SK-N-SH (cell line): ENCODE measurements at regions not wholly inside any gene's neighbourhood (a gene's known extent, or its start where the extent isn't known, plus 50 kb on each side); places are given as distances from the start of the nearest gene placed in this dataset.
"Not testable (repeated sequence)": the region's sequence is repeated elsewhere in the genome, so short reads cannot be mapped to it uniquely, and the experiment has no call there.

Experiments used
- CTCF ChIA-PET: fragments of 300-600, 350-600 bp; formaldehyde crosslinking; extraction: SDS; loops from one replicate; lab custom pipeline; 2021; lab: Yijun Ruan, JAX
- POLR2A ChIA-PET: fragments of 350-600 bp; sonication (Branson Sonifier 250); formaldehyde crosslinking; extraction: SDS; loops from one replicate; lab custom pipeline; 2020; ENCODE audit warnings: antibody characterized with exemption, inconsistent platforms; lab: Yijun Ruan, JAX
- DNase-seq: peaks from one replicate; pipeline ENCODE4 v3.0.0; 2012
- H2AFZ ChIP-seq: fragments of 200-600 bp; sonication (generic); 2 replicates; pipeline ENCODE4 v1.8.1; 2016; ENCODE audit warnings: antibody characterized with exemption, mild to moderate bottlenecking, low read depth
- H3F3A ChIP-seq: fragments of 200-600 bp; sonication (generic); replicated peaks from 2 replicates; pipeline ENCODE3; 2016; ENCODE audit warnings: antibody characterized with exemption, mild to moderate bottlenecking; ENCODE audit not compliant: insufficient read depth
- H3K27ac ChIP-seq, 2 experiments: fragments of 200-500 bp in 1 of 2; fragments of 200-600 bp in 1 of 2; sonication (Bioruptor generic) in 1 of 2; sonication (generic), shearing (Covaris generic) in 1 of 2; 2 replicates each; pipeline versions ENCODE4 v1.5.1 to v1.6.1; 2014 to 2016; ENCODE audit warnings: low read depth in 2 of 2, inconsistent platforms in 1 of 2, low read length in 1 of 2, mild to moderate bottlenecking in 1 of 2, mixed read lengths in 1 of 2
- H3K27me3 ChIP-seq: fragments of 200-600 bp; sonication (generic), shearing (Covaris generic); 2 replicates; pipeline ENCODE4 v1.6.1; 2016; ENCODE audit warnings: mixed run types; ENCODE audit not compliant: insufficient read depth
- H3K36me3 ChIP-seq, 2 experiments: fragments of 200-500 bp in 1 of 2; fragments of 200-600 bp in 1 of 2; sonication (Bioruptor generic) in 1 of 2; sonication (generic) in 1 of 2; replicated peaks in 1 of 2; 2 replicates each; pipeline versions ENCODE3 to v1.5.1; 2014 to 2016; ENCODE audit warnings: low read length in 1 of 2, mild to moderate bottlenecking in 1 of 2; ENCODE audit not compliant: insufficient read depth in 2 of 2, control insufficient read depth in 1 of 2
- H3K4me1 ChIP-seq, 2 experiments: fragments of 200-500 bp in 1 of 2; fragments of 200-600 bp in 1 of 2; sonication (Bioruptor generic) in 1 of 2; sonication (generic), shearing (Covaris generic) in 1 of 2; 2 replicates each; pipeline versions ENCODE4 v1.5.1 to v1.6.1; 2014 to 2016; ENCODE audit warnings: low read depth in 1 of 2, low read length in 1 of 2, mixed run types in 1 of 2; ENCODE audit not compliant: insufficient read depth in 2 of 2, control insufficient read depth in 1 of 2
- H3K4me2 ChIP-seq: fragments of 200-600 bp; sonication (generic), shearing (Covaris generic); 2 replicates; pipeline ENCODE4 v1.6.1; 2017; ENCODE audit warnings: mixed run types
- H3K4me3 ChIP-seq, 2 experiments: fragments of 200-500 bp in 1 of 2; fragments of 200-600 bp in 1 of 2; sonication (Bioruptor generic) in 1 of 2; sonication (generic), shearing (Covaris generic) in 1 of 2; 2 replicates each; pipeline versions ENCODE4 v1.5.1 to v1.8.1; 2014 to 2016; ENCODE audit warnings: low read depth in 2 of 2, inconsistent platforms in 1 of 2, low read length in 1 of 2, mild to moderate bottlenecking in 1 of 2, mixed read lengths in 1 of 2, moderate library complexity in 1 of 2
- H3K79me2 ChIP-seq: fragments of 200-600 bp; sonication (generic); 2 replicates; pipeline ENCODE4 v1.8.1; 2017; ENCODE audit warnings: mild to moderate bottlenecking; ENCODE audit not compliant: insufficient read depth
- H3K9ac ChIP-seq: fragments of 200-600 bp; sonication (generic); 2 replicates; pipeline ENCODE4 v1.6.1; 2017; ENCODE audit warnings: mixed run types
- H3K9me2 ChIP-seq: fragments of 200-600 bp; sonication (generic); 2 replicates; pipeline ENCODE4 v1.6.1; 2017; ENCODE audit warnings: mixed run types
- H3K9me3 ChIP-seq: fragments of 200-600 bp; sonication (generic); 2 replicates; pipeline ENCODE4 v1.6.1; 2017; ENCODE audit warnings: mixed run types, mild to moderate bottlenecking, moderate library complexity
- H4K20me1 ChIP-seq: fragments of 200-600 bp; sonication (generic); 2 replicates; pipeline ENCODE4 v1.6.1; 2017; ENCODE audit warnings: mild to moderate bottlenecking, mixed run types; ENCODE audit not compliant: insufficient read depth
- EZH2phosphoT487 ChIP-seq: fragments of 200-600 bp; sonication (generic); IDR thresholded peaks from 2 replicates; pipeline ENCODE4 v1.6.1; 2017; ENCODE audit warnings: low read depth, mixed run types, mild to moderate bottlenecking, antibody characterized with exemption, moderate library complexity, borderline replicate concordance
- GABPA ChIP-seq: IDR thresholded peaks from 2 replicates; pipeline ENCODE4 v1.4.0; 2012; ENCODE audit warnings: low read depth, mild to moderate bottlenecking
- RAD21 ChIP-seq: IDR thresholded peaks from 2 replicates; pipeline ENCODE4 v1.6.1; 2012; ENCODE audit warnings: mild to moderate bottlenecking, low read length
- RCOR1 ChIP-seq: fragments of 150-350 bp; IDR thresholded peaks from 2 replicates; pipeline ENCODE4 v1.6.1; 2017; ENCODE audit warnings: antibody characterized with exemption, low read length
- REST ChIP-seq: IDR thresholded peaks from 2 replicates; pipeline ENCODE4 v1.6.1; 2012; ENCODE audit warnings: mild to moderate bottlenecking, low read depth, low read length, moderate library complexity
- RFX5 ChIP-seq: IDR thresholded peaks from 2 replicates; pipeline ENCODE4 v1.6.1; 2012; ENCODE audit warnings: mild to moderate bottlenecking, improper control_type of control experiment, low read length
- RXRA ChIP-seq: IDR thresholded peaks from 2 replicates; pipeline ENCODE4 v1.4.0; 2012; ENCODE audit warnings: low read depth, mild to moderate bottlenecking, borderline replicate concordance
- SIN3A ChIP-seq: IDR thresholded peaks from 2 replicates; pipeline ENCODE4 v1.6.1; 2012; ENCODE audit warnings: low read depth, mild to moderate bottlenecking, low read length, moderate library complexity, borderline replicate concordance
- SMC3 ChIP-seq: IDR thresholded peaks from 2 replicates; pipeline ENCODE4 v1.6.1; 2012; ENCODE audit warnings: low read depth, low read length, improper control_type of control experiment
- WGBS: methylation state at CpG from one replicate; pipeline ENCODE4 v1.1.6; 2017; ENCODE audit warnings: low lambda C conversion rate; 5-methylcytosine and 5-hydroxymethylcytosine counted together
- TF ChIP-seq, protein P1 (sequence below): IDR thresholded peaks from 2 replicates; pipeline ENCODE4 v1.4.0; 2012; ENCODE audit warnings: low read depth
- TF ChIP-seq, protein P2 (sequence below): IDR thresholded peaks from 2 replicates; pipeline ENCODE4 v1.4.0; 2012; ENCODE audit warnings: low read depth, borderline replicate concordance
- TF ChIP-seq, protein P3 (sequence below): IDR thresholded peaks from 2 replicates; pipeline ENCODE4; 2012

DNA sequence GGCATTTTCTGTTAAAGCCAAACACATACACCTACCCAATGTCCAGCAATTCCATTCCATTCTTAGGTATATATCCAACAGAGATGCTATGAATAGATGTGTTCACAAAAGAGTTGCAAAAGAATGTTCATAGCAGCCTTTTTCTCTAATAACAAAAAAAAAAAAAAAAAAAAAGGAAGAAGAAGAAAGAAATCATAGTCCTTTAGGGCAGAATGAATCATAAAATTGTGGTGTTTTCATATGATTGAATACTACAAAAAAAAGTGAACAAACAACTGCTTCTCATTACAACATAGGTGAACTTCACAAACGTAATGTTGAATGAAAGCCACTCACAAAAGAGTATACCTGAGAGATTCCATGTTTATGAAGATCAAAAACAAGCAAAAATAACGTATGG is 66.8 kb upstream of the GRK3 start:
- TF ChIP-seq SMC3 (no peak), GABPA (no peak), RAD21 (no peak)
- TF ChIP-seq, protein P1, sequence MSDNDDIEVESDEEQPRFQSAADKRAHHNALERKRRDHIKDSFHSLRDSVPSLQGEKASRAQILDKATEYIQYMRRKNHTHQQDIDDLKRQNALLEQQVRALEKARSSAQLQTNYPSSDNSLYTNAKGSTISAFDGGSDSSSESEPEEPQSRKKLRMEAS, result no peak
- Histone ChIP-seq H3K9me3 (no peaks in the 10 kb centered on the region), H3K9me2 (no peaks in the 10 kb centered on the region), H4K20me1 (no peaks in the 10 kb centered on the region), H3K4me2 (no peak overlapping the region), H3K79me2 (no peaks in the 10 kb centered on the region), H3F3A (no peaks in the 10 kb centered on the region), H3K9ac (no peak overlapping the region), H2AFZ (no peak overlapping the region), H3K36me3 (no peaks in the 10 kb centered on the region), H3K4me3 (no peak overlapping the region), H3K27ac (no peak overlapping the region), H3K27me3 (peaks cover 5% of the 10 kb centered on the region; the same call in 1 of the 2 replicates), H3K4me1 (peaks cover 0 to 12% of the 10 kb centered on the region in 2 experiments; a peak in 2 of 4 replicates)
- no peak for DNase-seq
- POLR2A ChIA-PET, result no interaction called here
- CTCF ChIA-PET, result no interaction called here
- WGBS, result 26% methylated on average over 2 of the region's 2 CpGs

DNA sequence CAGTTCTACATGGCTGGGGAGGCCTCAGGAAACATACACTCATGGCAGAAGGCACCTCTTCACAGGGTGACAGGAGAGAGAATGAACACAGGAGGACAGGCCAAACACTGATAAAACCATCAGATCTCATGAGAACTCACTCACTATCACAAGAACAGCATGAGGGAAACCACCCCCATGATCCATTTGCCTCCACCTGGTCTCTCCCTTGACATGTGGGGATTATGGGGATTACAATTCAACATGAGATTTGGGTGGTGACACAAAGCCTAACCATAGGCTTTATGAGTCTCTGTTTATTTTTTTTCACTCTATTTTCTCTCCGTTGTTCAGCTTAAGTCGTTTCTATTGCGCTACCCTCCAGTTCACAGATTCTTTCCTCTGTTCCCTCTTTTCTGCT is 63.8 kb upstream of the GRK3 start:
- H3K9ac ChIP-seq, DNase-seq, H3K27ac ChIP-seq, H2AFZ ChIP-seq, H3K79me2 ChIP-seq, H3K27me3 ChIP-seq, H3K4me3 ChIP-seq, H4K20me1 ChIP-seq, CTCF ChIA-PET, H3K36me3 ChIP-seq, POLR2A ChIA-PET, H3F3A ChIP-seq, H3K4me1 ChIP-seq, H3K9me2 ChIP-seq, H3K9me3 ChIP-seq, H3K4me2 ChIP-seq: not testable (repeated sequence)
- WGBS, result 79% methylated on average over 3 of the region's 3 CpGs

DNA sequence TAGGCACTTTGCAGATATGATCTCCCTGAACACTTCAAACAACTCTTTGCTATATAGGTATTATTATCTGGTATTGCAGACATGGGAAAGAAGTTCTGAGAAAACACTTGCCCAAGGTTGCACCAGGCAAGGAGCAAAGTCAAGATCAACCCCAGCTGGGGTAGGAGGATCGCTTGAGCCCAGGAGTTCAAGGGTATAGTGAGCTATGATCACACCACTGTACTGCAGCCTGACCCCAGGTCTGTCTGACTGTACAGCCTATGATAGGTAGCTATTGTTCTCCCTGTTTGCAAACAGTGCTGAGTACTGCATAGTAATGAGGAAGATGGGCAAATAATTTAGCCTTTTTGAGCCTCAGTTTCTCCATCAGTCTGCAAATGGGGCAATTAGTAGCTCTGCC is 60.5 kb upstream of the GRK3 start:
- H3K9me3 ChIP-seq, H3K4me1 ChIP-seq, DNase-seq, H3K4me2 ChIP-seq, POLR2A ChIA-PET, H3K9ac ChIP-seq, CTCF ChIA-PET, H3K4me3 ChIP-seq, H2AFZ ChIP-seq, H3K27ac ChIP-seq, H3K27me3 ChIP-seq, H3K9me2 ChIP-seq, H3K79me2 ChIP-seq, H3K36me3 ChIP-seq, H3F3A ChIP-seq, H4K20me1 ChIP-seq: not testable (repeated sequence)
- WGBS, result 63% methylated on average over 1 of the region's 1 CpG

GRCh38 chr22:25508161-25508560 is 56.3 kb upstream of the GRK3 start:
- no peaks in the 10 kb centered on the region for H3K9me3 ChIP-seq
- H4K20me1 ChIP-seq, result no peaks in the 10 kb centered on the region
- H3K27ac ChIP-seq, result no peak overlapping the region
- POLR2A ChIA-PET, result no interaction called here
- no peaks in the 10 kb centered on the region for H3K36me3 ChIP-seq
- DNase-seq, result no peak
- WGBS, result 68% methylated on average over 3 of the region's 3 CpGs
- no peaks in the 10 kb centered on the region; a peak in 1 of 4 replicates for H3K4me1 ChIP-seq
- no peaks in the 10 kb centered on the region for H3K27me3 ChIP-seq
- H3K4me2 ChIP-seq, result no peak overlapping the region
- H3K79me2 ChIP-seq, result no peaks in the 10 kb centered on the region
- H3K9ac ChIP-seq, result no peak overlapping the region
- CTCF ChIA-PET, result no interaction called here
- H3K9me2 ChIP-seq, result no peaks in the 10 kb centered on the region
- no peak overlapping the region for H3K4me3 ChIP-seq
- H3F3A ChIP-seq, result no peaks in the 10 kb centered on the region
- H2AFZ ChIP-seq, result no peak overlapping the region
- TF ChIP-seq REST (no peak), RFX5 (no peak), RXRA (no peak), RCOR1 (no peak), EZH2phosphoT487 (no peak), SIN3A (no peak)
- TF ChIP-seq, protein P2, sequence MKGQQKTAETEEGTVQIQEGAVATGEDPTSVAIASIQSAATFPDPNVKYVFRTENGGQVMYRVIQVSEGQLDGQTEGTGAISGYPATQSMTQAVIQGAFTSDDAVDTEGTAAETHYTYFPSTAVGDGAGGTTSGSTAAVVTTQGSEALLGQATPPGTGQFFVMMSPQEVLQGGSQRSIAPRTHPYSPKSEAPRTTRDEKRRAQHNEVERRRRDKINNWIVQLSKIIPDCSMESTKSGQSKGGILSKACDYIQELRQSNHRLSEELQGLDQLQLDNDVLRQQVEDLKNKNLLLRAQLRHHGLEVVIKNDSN, result no peak
- TF ChIP-seq, protein P3, sequence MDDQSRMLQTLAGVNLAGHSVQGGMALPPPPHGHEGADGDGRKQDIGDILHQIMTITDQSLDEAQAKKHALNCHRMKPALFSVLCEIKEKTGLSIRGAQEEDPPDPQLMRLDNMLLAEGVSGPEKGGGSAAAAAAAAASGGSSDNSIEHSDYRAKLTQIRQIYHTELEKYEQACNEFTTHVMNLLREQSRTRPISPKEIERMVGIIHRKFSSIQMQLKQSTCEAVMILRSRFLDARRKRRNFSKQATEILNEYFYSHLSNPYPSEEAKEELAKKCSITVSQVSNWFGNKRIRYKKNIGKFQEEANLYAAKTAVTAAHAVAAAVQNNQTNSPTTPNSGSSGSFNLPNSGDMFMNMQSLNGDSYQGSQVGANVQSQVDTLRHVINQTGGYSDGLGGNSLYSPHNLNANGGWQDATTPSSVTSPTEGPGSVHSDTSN, result no peak
